AG10803 (cell line): ENCODE measurements at regions not wholly inside any gene's neighbourhood (a gene's known extent, or its start where the extent isn't known, plus 50 kb on each side); places are given as distances from the start of the nearest gene placed in this dataset.
A peak's percentile ranks its signal among the peaks of the same experiment; 100 is the strongest.

Source experiments
- DNase-seq: peaks from one replicate; pipeline ENCODE4 v3.0.0; 2010; ENCODE audit warnings: low read depth
- H3K4me3 ChIP-seq: 2 replicates; pipeline ENCODE4 v1.5.1; 2011; ENCODE audit warnings: mild to moderate bottlenecking, low read length, control low read depth
- CTCF ChIP-seq: conservative IDR thresholded peaks from 2 replicates; pipeline ENCODE4 v1.5.1; 2011; ENCODE audit warnings: mild to moderate bottlenecking, low read length, control low read depth, inconsistent platforms

DNA sequence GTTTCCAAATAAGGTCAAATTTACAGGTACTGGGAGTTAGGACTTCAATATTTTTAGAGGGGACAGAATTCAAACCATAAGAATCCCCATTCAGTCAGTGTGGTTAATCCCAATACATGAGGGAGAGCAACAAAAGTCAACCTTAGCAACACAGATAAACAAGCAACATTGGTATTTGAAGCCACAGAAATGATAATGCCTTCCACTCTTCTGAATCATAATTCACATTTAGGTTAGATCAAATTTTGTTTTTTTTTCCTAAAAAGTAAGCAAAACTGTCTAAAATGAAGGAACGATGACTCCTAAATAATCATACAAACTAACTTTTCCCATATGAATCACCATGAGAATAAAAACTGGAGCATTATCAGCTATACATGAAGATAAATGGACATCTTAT, 246.0 kb upstream of the TENT5A start:
- DNase-seq, result peak; percentile 84
- H3K4me3 ChIP-seq, result no peak overlapping the region
- no peak for TF ChIP-seq CTCF

- no peak for TF ChIP-seq CTCF
- H3K4me3 ChIP-seq, result peak overlapping the region; percentile 13; the same call in 1 of the 2 replicates
- DNase-seq, result peak; percentile 89
These were observed 244.8 kb upstream of the TENT5A start for GRCh38 chr6:81997090-81997926.

DNA sequence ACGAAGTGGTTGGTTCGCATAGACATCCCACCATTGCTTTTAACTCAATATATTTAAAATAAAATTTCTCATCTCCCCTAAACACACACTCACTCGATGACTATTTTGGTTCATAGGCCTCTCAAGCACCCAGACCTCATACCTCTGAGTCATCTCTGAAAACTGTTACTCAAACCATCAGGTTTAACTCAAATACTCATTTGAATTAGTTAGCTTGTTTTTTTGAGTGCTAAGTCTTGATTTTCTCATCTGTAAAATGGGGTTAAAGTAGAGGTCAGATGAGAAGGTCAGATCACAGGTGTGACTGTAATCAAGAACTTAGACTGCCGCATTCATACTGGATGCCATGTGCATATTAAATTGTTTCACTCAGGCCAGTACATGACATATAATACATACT, 243.9 kb upstream of the TENT5A start:
- DNase-seq, result peak; percentile 87
- no peak overlapping the region for H3K4me3 ChIP-seq

DNA sequence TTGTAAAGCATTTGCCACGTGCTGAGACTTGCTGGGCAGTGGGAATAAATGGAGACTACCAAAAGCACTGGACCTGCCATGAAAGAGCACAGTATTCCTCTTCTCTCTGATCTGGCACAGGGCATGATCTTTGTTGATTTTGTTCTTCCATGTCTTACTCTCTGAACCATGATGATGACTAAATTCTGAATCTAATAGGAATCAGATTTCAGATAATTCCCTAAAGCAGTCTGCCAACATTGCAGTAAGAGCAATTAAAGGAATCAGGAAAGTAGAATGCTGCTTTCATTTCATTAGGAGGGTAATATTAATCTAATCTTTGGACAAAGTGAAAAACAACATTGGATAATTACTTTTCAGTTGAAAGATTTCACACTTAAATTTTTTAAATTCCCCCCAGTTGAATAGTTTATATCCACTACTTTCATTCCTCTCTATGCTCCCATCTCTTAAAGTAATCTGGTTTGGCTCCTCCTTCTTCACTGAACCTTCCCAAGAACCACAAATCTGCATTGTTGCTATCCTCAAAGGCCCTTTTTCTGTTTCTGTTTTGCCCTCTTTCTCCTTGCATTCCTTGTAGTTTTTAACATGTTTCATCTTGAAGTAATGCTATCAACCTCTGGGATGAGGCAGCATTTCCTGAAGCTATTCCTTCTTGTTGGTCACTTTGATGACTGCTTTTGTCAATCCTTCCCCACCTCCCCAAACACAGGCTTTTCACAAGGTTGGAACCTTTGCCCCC, 243.2 kb upstream of the TENT5A start:
- TF ChIP-seq CTCF, result no peak
- peak; percentile 78 for DNase-seq
- no peak overlapping the region for H3K4me3 ChIP-seq

More for the DNA sequence above, 243.9 kb upstream of the TENT5A start:
- no peak for TF ChIP-seq CTCF

DNA sequence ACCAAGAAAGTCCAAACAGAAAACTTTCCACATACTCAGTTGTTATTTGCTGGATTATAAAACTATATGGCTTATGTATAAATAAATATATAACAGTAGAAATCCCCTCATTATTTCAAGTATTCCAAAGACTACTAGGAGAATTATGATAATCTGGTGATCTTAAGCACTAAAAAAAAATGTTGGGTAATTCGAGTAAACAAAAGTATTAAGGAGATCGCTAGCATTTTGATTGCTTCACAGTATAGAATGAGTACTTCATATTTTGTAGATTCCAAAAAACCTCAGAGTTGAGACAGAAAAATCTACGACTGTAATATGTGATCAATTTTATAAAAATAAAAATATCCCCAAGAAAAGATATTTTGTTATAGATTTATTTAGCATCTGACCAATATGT, 236.4 kb upstream of the TENT5A start:
- DNase-seq, result no peak
- no peak for TF ChIP-seq CTCF
- no peak overlapping the region for H3K4me3 ChIP-seq

DNA sequence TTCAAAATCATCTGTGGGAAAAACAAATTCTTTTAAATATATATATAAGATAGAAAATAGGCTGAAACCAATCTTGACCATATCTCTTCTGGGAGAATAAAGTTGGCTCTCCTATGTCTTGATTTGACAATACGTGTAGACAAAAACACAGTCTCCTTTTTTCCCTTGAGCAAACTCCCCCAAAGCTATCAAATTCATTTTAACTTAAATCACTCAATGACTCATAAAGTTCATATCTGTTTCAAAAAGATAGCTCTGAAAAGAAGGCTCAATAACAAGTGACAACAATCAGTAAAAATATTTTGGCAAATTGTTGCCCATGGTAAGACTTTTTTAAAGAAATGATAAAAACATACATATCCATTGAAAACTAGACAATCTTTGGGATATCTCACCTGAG, 236.0 kb upstream of the TENT5A start:
- TF ChIP-seq CTCF, result no peak
- no peak overlapping the region for H3K4me3 ChIP-seq
- no peak for DNase-seq

GRCh38 chr6:81987293-81987692, 234.8 kb upstream of the TENT5A start:
- TF ChIP-seq CTCF, result no peak
- DNase-seq, result no peak
- H3K4me3 ChIP-seq, result no peak overlapping the region
